ENCODE measurements at regions not wholly inside any gene's neighbourhood (a gene's known extent, or its start where the extent isn't known, plus 50 kb on each side); places are given as distances from the start of the nearest gene placed in this dataset.

DNA sequence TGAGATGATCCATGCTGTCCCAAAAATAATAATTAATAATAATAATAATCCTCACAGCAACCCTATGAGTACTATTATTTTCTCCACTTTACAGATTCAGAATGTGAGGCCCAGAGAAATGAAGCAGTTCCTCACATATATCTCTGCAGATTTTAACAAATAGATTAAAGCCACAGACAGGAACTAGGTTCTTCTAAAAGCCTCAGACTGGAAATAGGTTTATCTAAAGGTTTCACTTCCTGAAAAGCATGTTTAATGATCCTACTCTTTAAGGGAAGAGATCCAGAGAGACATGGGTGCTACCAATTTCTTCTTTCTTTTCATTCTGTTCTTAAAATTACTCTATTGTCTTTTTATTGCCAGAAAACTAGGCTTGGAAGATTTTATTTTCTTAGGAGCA, 1079.4 kb upstream of the COX7C start:
- TF ChIP-seq, protein P1, sequence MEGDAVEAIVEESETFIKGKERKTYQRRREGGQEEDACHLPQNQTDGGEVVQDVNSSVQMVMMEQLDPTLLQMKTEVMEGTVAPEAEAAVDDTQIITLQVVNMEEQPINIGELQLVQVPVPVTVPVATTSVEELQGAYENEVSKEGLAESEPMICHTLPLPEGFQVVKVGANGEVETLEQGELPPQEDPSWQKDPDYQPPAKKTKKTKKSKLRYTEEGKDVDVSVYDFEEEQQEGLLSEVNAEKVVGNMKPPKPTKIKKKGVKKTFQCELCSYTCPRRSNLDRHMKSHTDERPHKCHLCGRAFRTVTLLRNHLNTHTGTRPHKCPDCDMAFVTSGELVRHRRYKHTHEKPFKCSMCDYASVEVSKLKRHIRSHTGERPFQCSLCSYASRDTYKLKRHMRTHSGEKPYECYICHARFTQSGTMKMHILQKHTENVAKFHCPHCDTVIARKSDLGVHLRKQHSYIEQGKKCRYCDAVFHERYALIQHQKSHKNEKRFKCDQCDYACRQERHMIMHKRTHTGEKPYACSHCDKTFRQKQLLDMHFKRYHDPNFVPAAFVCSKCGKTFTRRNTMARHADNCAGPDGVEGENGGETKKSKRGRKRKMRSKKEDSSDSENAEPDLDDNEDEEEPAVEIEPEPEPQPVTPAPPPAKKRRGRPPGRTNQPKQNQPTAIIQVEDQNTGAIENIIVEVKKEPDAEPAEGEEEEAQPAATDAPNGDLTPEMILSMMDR (IDR thresholded peaks at IDR 0.05), result no peak
- TF ChIP-seq POLR2A (IDR thresholded peaks at IDR 0.05) (no peak), EP300 (IDR thresholded peaks at IDR 0.05) (no peak)
